ENCODE measurements at regions not wholly inside any gene's neighbourhood (a gene's known extent, or its start where the extent isn't known, plus 50 kb on each side); places are given as distances from the start of the nearest gene placed in this dataset.

GRCh38 chr14:34300882-34301734 lies 160.9 kb downstream of the SPTSSA start:
- DNase-seq, result peak; percentile 25 to 60 (median 52)
- no peak overlapping the region for H3K27ac ChIP-seq (ENCODE audit: insufficient read depth in 1 of 2, low read depth in 1 of 2, low read length in 2 of 2, poor library complexity in 1 of 2, severe bottlenecking in 2 of 2)
- WGBS (ENCODE audit: insufficient coverage), result 33% methylated on average over 1 of the region's 3 CpGs

GRCh38 chr14:34300330-34300729 lies 161.7 kb downstream of the SPTSSA start:
- H3K4me3 ChIP-seq (ENCODE audit: control insufficient read depth in 1 of 7, extremely low read depth in 1 of 7, insufficient read depth in 4 of 7, low read depth in 2 of 7, low read length in 6 of 7), result no peak overlapping the region
- H3K27me3 ChIP-seq (replicated peaks in 2 of 5; ENCODE audit: control insufficient read depth in 4 of 5, insufficient read depth in 5 of 5, low read length in 4 of 5), result no peaks in the 10 kb centered on the region
- no peaks in the 10 kb centered on the region for H3K36me3 ChIP-seq (ENCODE audit: control insufficient read depth in 4 of 4, insufficient read depth in 4 of 4, low read length in 3 of 4)
- WGBS (ENCODE audit: insufficient coverage), result 100% methylated on average over 2 of the region's 3 CpGs
- no peak for DNase-seq
- H3K27ac ChIP-seq (ENCODE audit: insufficient read depth in 1 of 2, low read depth in 1 of 2, low read length in 2 of 2, poor library complexity in 1 of 2, severe bottlenecking in 2 of 2), result no peak overlapping the region
- ChIA-PET CTCF (interaction anchor here (0.6 to 2.6 kb wide), 3 partner anchors 18 to 462 kb away, joined by 3 to 7 read pairs (median 5); no protein-coding TSS in a partner anchor), POLR2A (no interaction called here)
- H3K9me3 ChIP-seq (ENCODE audit: control extremely low read depth in 1 of 5, control insufficient read depth in 4 of 5, insufficient read depth in 2 of 5, low read depth in 1 of 5, low read length in 4 of 5), result no peaks in the 10 kb centered on the region
- no peaks in the 10 kb centered on the region for H3K4me1 ChIP-seq (ENCODE audit: control extremely low read depth in 1 of 4, control insufficient read depth in 4 of 4, insufficient read depth in 4 of 4, low read length in 3 of 4)

More at GRCh38 chr14:34300882-34301734, 160.9 kb downstream of the SPTSSA start:
- H3K27me3 ChIP-seq (replicated peaks in 2 of 5; ENCODE audit: control insufficient read depth in 4 of 5, insufficient read depth in 5 of 5, low read length in 4 of 5), result no peaks in the 10 kb centered on the region
- no peaks in the 10 kb centered on the region for H3K4me1 ChIP-seq (ENCODE audit: control extremely low read depth in 1 of 4, control insufficient read depth in 4 of 4, insufficient read depth in 4 of 4, low read length in 3 of 4)
- H3K36me3 ChIP-seq (ENCODE audit: control insufficient read depth in 4 of 4, insufficient read depth in 4 of 4, low read length in 3 of 4), result no peaks in the 10 kb centered on the region
- no peak overlapping the region for H3K4me3 ChIP-seq (ENCODE audit: control insufficient read depth in 1 of 7, extremely low read depth in 1 of 7, insufficient read depth in 4 of 7, low read depth in 2 of 7, low read length in 6 of 7)
- no peaks in the 10 kb centered on the region for H3K9me3 ChIP-seq (ENCODE audit: control extremely low read depth in 1 of 5, control insufficient read depth in 4 of 5, insufficient read depth in 2 of 5, low read depth in 1 of 5, low read length in 4 of 5)
- POLR2A ChIA-PET, result no interaction called here
- CTCF ChIA-PET, result interaction anchor here (0.6 to 2.6 kb wide), 5 partner anchors 14 to 463 kb away, joined by 3 to 7 read pairs (median 4); no protein-coding TSS in a partner anchor

GRCh38 chr14:34299360-34299759 lies 162.7 kb downstream of the SPTSSA start:
- H3K27ac ChIP-seq (ENCODE audit: insufficient read depth in 1 of 2, low read depth in 1 of 2, low read length in 2 of 2, poor library complexity in 1 of 2, severe bottlenecking in 2 of 2), result no peak overlapping the region
- H3K27me3 ChIP-seq (replicated peaks in 2 of 5; ENCODE audit: control insufficient read depth in 4 of 5, insufficient read depth in 5 of 5, low read length in 4 of 5), result no peaks in the 10 kb centered on the region
- ChIA-PET CTCF (interaction anchor here (1.4 kb wide), 1 partner anchor 201 kb away, joined by 5 read pairs; no protein-coding TSS in a partner anchor), POLR2A (interaction anchor here (0.6 kb wide), 1 partner anchor 1673 kb away, joined by 3 read pairs; no protein-coding TSS in a partner anchor)
- H3K36me3 ChIP-seq (ENCODE audit: control insufficient read depth in 4 of 4, insufficient read depth in 4 of 4, low read length in 3 of 4), result no peaks in the 10 kb centered on the region
- no peak for DNase-seq
- 55% methylated on average over 3 of the region's 3 CpGs for WGBS (ENCODE audit: insufficient coverage)
- no peak overlapping the region for H3K4me3 ChIP-seq (ENCODE audit: control insufficient read depth in 1 of 7, extremely low read depth in 1 of 7, insufficient read depth in 4 of 7, low read depth in 2 of 7, low read length in 6 of 7)
- no peaks in the 10 kb centered on the region for H3K4me1 ChIP-seq (ENCODE audit: control extremely low read depth in 1 of 4, control insufficient read depth in 4 of 4, insufficient read depth in 4 of 4, low read length in 3 of 4)
- H3K9me3 ChIP-seq (ENCODE audit: control extremely low read depth in 1 of 5, control insufficient read depth in 4 of 5, insufficient read depth in 2 of 5, low read depth in 1 of 5, low read length in 4 of 5), result no peaks in the 10 kb centered on the region

GRCh38 chr14:34297786-34298520 lies 164.1 kb downstream of the SPTSSA start:
- ChIA-PET CTCF (interaction anchor here (1.1 to 1.3 kb wide), 2 partner anchors 9 to 71 kb away, joined by 3 read pairs; no protein-coding TSS in a partner anchor), POLR2A (no interaction called here)
- no peaks in the 10 kb centered on the region for H3K9me3 ChIP-seq (ENCODE audit: control extremely low read depth in 1 of 5, control insufficient read depth in 4 of 5, insufficient read depth in 2 of 5, low read depth in 1 of 5, low read length in 4 of 5)
- no peak overlapping the region for H3K27ac ChIP-seq (ENCODE audit: insufficient read depth in 1 of 2, low read depth in 1 of 2, low read length in 2 of 2, poor library complexity in 1 of 2, severe bottlenecking in 2 of 2)
- no peaks in the 10 kb centered on the region for H3K27me3 ChIP-seq (replicated peaks in 2 of 5; ENCODE audit: control insufficient read depth in 4 of 5, insufficient read depth in 5 of 5, low read length in 4 of 5)
- H3K36me3 ChIP-seq (ENCODE audit: control insufficient read depth in 4 of 4, insufficient read depth in 4 of 4, low read length in 3 of 4), result no peaks in the 10 kb centered on the region
- no peaks in the 10 kb centered on the region for H3K4me1 ChIP-seq (ENCODE audit: control extremely low read depth in 1 of 4, control insufficient read depth in 4 of 4, insufficient read depth in 4 of 4, low read length in 3 of 4)
- H3K4me3 ChIP-seq (ENCODE audit: control insufficient read depth in 1 of 7, extremely low read depth in 1 of 7, insufficient read depth in 4 of 7, low read depth in 2 of 7, low read length in 6 of 7), result no peak overlapping the region
- 100% methylated on average over 3 of the region's 6 CpGs for WGBS (ENCODE audit: insufficient coverage)
- DNase-seq, result no peak

GRCh38 chr14:34283590-34283989 lies 178.4 kb downstream of the SPTSSA start:
- H3K27me3 ChIP-seq (replicated peaks in 2 of 5; ENCODE audit: control insufficient read depth in 4 of 5, insufficient read depth in 5 of 5, low read length in 4 of 5), result no peaks in the 10 kb centered on the region
- no peaks in the 10 kb centered on the region for H3K9me3 ChIP-seq (ENCODE audit: control extremely low read depth in 1 of 5, control insufficient read depth in 4 of 5, insufficient read depth in 2 of 5, low read depth in 1 of 5, low read length in 4 of 5)
- no peak overlapping the region for H3K27ac ChIP-seq (ENCODE audit: insufficient read depth in 1 of 2, low read depth in 1 of 2, low read length in 2 of 2, poor library complexity in 1 of 2, severe bottlenecking in 2 of 2)
- H3K36me3 ChIP-seq (ENCODE audit: control insufficient read depth in 4 of 4, insufficient read depth in 4 of 4, low read length in 3 of 4), result no peaks in the 10 kb centered on the region
- no peak for DNase-seq
- H3K4me3 ChIP-seq (ENCODE audit: control insufficient read depth in 1 of 7, extremely low read depth in 1 of 7, insufficient read depth in 4 of 7, low read depth in 2 of 7, low read length in 6 of 7), result no peak overlapping the region
- H3K4me1 ChIP-seq (ENCODE audit: control extremely low read depth in 1 of 4, control insufficient read depth in 4 of 4, insufficient read depth in 4 of 4, low read length in 3 of 4), result no peaks in the 10 kb centered on the region
- ChIA-PET POLR2A (no interaction called here), CTCF (no interaction called here)

GRCh38 chr14:34277191-34277590 lies 184.8 kb downstream of the SPTSSA start:
- Histone ChIP-seq H3K36me3 (ENCODE audit: control insufficient read depth in 4 of 4, insufficient read depth in 4 of 4, low read length in 3 of 4) (no peaks in the 10 kb centered on the region), H3K4me3 (ENCODE audit: control insufficient read depth in 1 of 7, extremely low read depth in 1 of 7, insufficient read depth in 4 of 7, low read depth in 2 of 7, low read length in 6 of 7) (no peak overlapping the region), H3K9me3 (ENCODE audit: control extremely low read depth in 1 of 5, control insufficient read depth in 4 of 5, insufficient read depth in 2 of 5, low read depth in 1 of 5, low read length in 4 of 5) (no peaks in the 10 kb centered on the region), H3K27me3 (replicated peaks in 2 of 5; ENCODE audit: control insufficient read depth in 4 of 5, insufficient read depth in 5 of 5, low read length in 4 of 5) (no peaks in the 10 kb centered on the region), H3K4me1 (ENCODE audit: control extremely low read depth in 1 of 4, control insufficient read depth in 4 of 4, insufficient read depth in 4 of 4, low read length in 3 of 4) (no peaks in the 10 kb centered on the region), H3K27ac (ENCODE audit: insufficient read depth in 1 of 2, low read depth in 1 of 2, low read length in 2 of 2, poor library complexity in 1 of 2, severe bottlenecking in 2 of 2) (no peak overlapping the region)
- CTCF ChIA-PET, result no interaction called here
- POLR2A ChIA-PET, result no interaction called here
- DNase-seq, result no peak

GRCh38 chr14:34275530-34275929 lies 186.5 kb downstream of the SPTSSA start:
- CTCF ChIA-PET, result no interaction called here
- Histone ChIP-seq H3K9me3 (ENCODE audit: control extremely low read depth in 1 of 5, control insufficient read depth in 4 of 5, insufficient read depth in 2 of 5, low read depth in 1 of 5, low read length in 4 of 5) (no peaks in the 10 kb centered on the region), H3K4me3 (ENCODE audit: control insufficient read depth in 1 of 7, extremely low read depth in 1 of 7, insufficient read depth in 4 of 7, low read depth in 2 of 7, low read length in 6 of 7) (no peak overlapping the region), H3K4me1 (ENCODE audit: control extremely low read depth in 1 of 4, control insufficient read depth in 4 of 4, insufficient read depth in 4 of 4, low read length in 3 of 4) (no peaks in the 10 kb centered on the region), H3K36me3 (ENCODE audit: control insufficient read depth in 4 of 4, insufficient read depth in 4 of 4, low read length in 3 of 4) (no peaks in the 10 kb centered on the region), H3K27ac (ENCODE audit: insufficient read depth in 1 of 2, low read depth in 1 of 2, low read length in 2 of 2, poor library complexity in 1 of 2, severe bottlenecking in 2 of 2) (no peak overlapping the region), H3K27me3 (replicated peaks in 2 of 5; ENCODE audit: control insufficient read depth in 4 of 5, insufficient read depth in 5 of 5, low read length in 4 of 5) (no peaks in the 10 kb centered on the region)
- no CpG with 5 or more reads among the region's 1 CpG for WGBS (ENCODE audit: insufficient coverage)
- POLR2A ChIA-PET, result no interaction called here
- no peak for DNase-seq

Measured in common myeloid progenitor, CD34-positive (primary cell).